A549 (cell line): ENCODE measurements at regions not wholly inside any gene's neighbourhood (a gene's known extent, or its start where the extent isn't known, plus 50 kb on each side); places are given as distances from the start of the nearest gene placed in this dataset.

ENCODE experiments used
- CEBPB ChIP-seq, 2 experiments: fragments of >200 bp in 1 of 2; sonication (Bioruptor Twin) in 1 of 2; formaldehyde crosslinking in 1 of 2; IDR thresholded peaks; 2 replicates each; pipeline ENCODE4 v1.6.1; 2012 to 2016
- KDM1A ChIP-seq: fragments of 200-600 bp; sonication (generic); IDR thresholded peaks from 2 replicates; pipeline ENCODE4 v1.6.1; 2016; ENCODE audit warnings: low read depth, mild to moderate bottlenecking
- MAZ ChIP-seq: fragments of 150-350 bp; IDR thresholded peaks from 2 replicates; pipeline ENCODE4 v1.6.1; 2014; ENCODE audit warnings: antibody characterized with exemption, low read depth, low read length, borderline replicate concordance
- POLR2A ChIP-seq: IDR thresholded peaks from 2 replicates; pipeline ENCODE4 v1.6.1; 2012; ENCODE audit warnings: mild to moderate bottlenecking, low read length
- RARB ChIP-seq: fragments of 250-450 bp; sonication (Bioruptor Pico); IDR thresholded peaks from 2 replicates; pipeline ENCODE4 v1.8.0; 2021; ENCODE audit warnings: mild to moderate bottlenecking, moderate library complexity
- TF ChIP-seq, protein P1 (sequence below): fragments of >200 bp; sonication (Bioruptor Twin); formaldehyde crosslinking; IDR thresholded peaks from 3 replicates; pipeline ENCODE4 v1.5.1; 2016

- TF ChIP-seq MAZ (no peak), POLR2A (no peak), KDM1A (no peak), RARB (CRISPR knock-in tag) (no peak), CEBPB (IDR thresholded peaks at IDR 0.05) (no peak)
- TF ChIP-seq, protein P1, sequence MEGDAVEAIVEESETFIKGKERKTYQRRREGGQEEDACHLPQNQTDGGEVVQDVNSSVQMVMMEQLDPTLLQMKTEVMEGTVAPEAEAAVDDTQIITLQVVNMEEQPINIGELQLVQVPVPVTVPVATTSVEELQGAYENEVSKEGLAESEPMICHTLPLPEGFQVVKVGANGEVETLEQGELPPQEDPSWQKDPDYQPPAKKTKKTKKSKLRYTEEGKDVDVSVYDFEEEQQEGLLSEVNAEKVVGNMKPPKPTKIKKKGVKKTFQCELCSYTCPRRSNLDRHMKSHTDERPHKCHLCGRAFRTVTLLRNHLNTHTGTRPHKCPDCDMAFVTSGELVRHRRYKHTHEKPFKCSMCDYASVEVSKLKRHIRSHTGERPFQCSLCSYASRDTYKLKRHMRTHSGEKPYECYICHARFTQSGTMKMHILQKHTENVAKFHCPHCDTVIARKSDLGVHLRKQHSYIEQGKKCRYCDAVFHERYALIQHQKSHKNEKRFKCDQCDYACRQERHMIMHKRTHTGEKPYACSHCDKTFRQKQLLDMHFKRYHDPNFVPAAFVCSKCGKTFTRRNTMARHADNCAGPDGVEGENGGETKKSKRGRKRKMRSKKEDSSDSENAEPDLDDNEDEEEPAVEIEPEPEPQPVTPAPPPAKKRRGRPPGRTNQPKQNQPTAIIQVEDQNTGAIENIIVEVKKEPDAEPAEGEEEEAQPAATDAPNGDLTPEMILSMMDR, result no peak
Measured at GRCh38 chrX:33987458-33987857, 144.7 kb downstream of the FAM47A start.
